OCI-LY3 (cell line): ENCODE measurements at regions not wholly inside any gene's neighbourhood (a gene's known extent, or its start where the extent isn't known, plus 50 kb on each side); places are given as distances from the start of the nearest gene placed in this dataset.

Experiments
- EZH2phosphoT487 ChIP-seq: fragments of 200-600 bp; shearing (Covaris generic); IDR thresholded peaks from 2 replicates; pipeline ENCODE4 v1.6.1; 2018; ENCODE audit warnings: antibody characterized with exemption, mixed run types, low read depth
- TF ChIP-seq, protein P1 (sequence below): fragments of 200-600, 300-600 bp; sonication (generic); IDR thresholded peaks from 2 replicates; pipeline ENCODE4 v1.5.1; 2014; ENCODE audit warnings: antibody characterized with exemption, low read length, low read depth

DNA sequence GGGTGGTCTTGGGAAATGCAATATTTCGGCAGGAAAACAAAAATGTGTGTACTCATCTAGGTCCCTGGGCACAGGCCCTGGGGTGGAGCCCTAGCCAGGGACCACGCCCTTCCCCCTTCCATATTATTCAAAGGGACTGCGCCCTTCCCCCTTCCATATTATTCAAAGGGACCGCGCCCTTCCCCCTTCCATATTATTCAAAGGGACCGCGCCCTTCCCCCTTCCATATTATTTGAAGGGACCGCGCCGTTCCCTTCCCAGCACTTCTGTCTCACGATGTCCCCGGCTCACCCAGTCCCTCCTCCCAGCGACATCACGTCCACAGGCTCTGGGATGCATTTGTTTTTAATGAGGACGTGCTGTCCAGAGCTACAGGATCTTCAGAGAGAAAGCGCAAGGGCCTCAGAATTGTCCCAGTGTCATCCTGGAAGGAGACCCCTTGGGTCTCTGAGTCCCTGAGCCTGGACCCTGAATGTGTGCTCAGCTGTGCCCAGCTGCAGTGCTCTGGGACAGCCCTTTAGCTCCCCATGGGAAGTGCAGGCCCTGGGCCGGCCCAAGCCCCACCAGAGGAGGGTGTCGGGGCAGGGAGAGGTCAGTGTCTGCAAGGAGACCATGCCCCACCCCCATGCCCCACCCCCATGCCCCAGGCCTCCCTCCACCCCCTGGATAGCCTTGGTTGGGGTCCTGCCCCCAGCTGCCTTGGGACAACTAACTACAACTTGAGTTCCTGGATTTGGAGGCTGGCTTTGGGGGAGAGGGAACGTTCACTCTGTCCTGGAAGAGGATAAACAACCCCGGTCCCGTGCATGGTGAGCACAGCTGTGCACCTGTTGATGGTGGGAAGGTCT is 810.0 kb downstream of the BRD1 start:
- TF ChIP-seq, protein P1, sequence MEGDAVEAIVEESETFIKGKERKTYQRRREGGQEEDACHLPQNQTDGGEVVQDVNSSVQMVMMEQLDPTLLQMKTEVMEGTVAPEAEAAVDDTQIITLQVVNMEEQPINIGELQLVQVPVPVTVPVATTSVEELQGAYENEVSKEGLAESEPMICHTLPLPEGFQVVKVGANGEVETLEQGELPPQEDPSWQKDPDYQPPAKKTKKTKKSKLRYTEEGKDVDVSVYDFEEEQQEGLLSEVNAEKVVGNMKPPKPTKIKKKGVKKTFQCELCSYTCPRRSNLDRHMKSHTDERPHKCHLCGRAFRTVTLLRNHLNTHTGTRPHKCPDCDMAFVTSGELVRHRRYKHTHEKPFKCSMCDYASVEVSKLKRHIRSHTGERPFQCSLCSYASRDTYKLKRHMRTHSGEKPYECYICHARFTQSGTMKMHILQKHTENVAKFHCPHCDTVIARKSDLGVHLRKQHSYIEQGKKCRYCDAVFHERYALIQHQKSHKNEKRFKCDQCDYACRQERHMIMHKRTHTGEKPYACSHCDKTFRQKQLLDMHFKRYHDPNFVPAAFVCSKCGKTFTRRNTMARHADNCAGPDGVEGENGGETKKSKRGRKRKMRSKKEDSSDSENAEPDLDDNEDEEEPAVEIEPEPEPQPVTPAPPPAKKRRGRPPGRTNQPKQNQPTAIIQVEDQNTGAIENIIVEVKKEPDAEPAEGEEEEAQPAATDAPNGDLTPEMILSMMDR = no peak
- TF ChIP-seq EZH2phosphoT487 = no peak
